H1 (cell line): ENCODE measurements at regions not wholly inside any gene's neighbourhood (a gene's known extent, or its start where the extent isn't known, plus 50 kb on each side); places are given as distances from the start of the nearest gene placed in this dataset.

ENCODE experiments used
- CTCF ChIA-PET: fragments of 300-600 bp; sonication (Branson Sonifier 250); formaldehyde crosslinking; loops from one replicate; lab custom pipeline; 2021; ENCODE audit not compliant: partially characterized antibody; lab: Charles Lee
- POLR2A ChIA-PET: fragments of 300-600 bp; sonication (Branson Sonifier 250); formaldehyde crosslinking; loops from one replicate; lab custom pipeline; 2021; ENCODE audit warnings: inconsistent platforms; ENCODE audit not compliant: partially characterized antibody; lab: Charles Lee
- DNase-seq, 2 experiments: peaks; one replicate each; pipeline versions ENCODE4 v3.0.0 to v3.0.0-alpha.2; 2010 to 2022; ENCODE audit warnings: low spot score in 2 of 2, low read depth in 1 of 2, mixed read lengths in 1 of 2
- FAIRE-seq: peaks from 2 replicates; lab custom pipeline; 2011; peaks lifted over from hg19 to GRCh38; lab: Jason Lieb, UNC
- H2AFZ ChIP-seq: 2 replicates; pipeline ENCODE4 v1.8.1; 2012; ENCODE audit warnings: low read length, inconsistent platforms
- H2AK5ac ChIP-seq: 2 replicates; pipeline ENCODE4 v1.6.1; 2013; ENCODE audit warnings: low read depth, low read length
- H2BK120ac ChIP-seq: replicated peaks from 2 replicates; pipeline ENCODE3; 2013; ENCODE audit warnings: low read depth, low read length, inconsistent platforms
- H2BK12ac ChIP-seq: 2 replicates; pipeline ENCODE4 v1.6.1; 2013; ENCODE audit warnings: low read depth, low read length
- H2BK15ac ChIP-seq: 2 replicates; pipeline ENCODE4 v1.6.1; 2013; ENCODE audit warnings: low read length
- H2BK20ac ChIP-seq: 2 replicates; pipeline ENCODE4 v1.6.1; 2013; ENCODE audit warnings: low read length
- H2BK5ac ChIP-seq: 2 replicates; pipeline ENCODE4 v1.6.1; 2013; ENCODE audit warnings: low read depth, low read length
- H3K14ac ChIP-seq: 2 replicates; pipeline ENCODE4 v1.6.1; 2013; ENCODE audit warnings: inconsistent platforms; ENCODE audit not compliant: insufficient read length
- H3K18ac ChIP-seq: 2 replicates; pipeline ENCODE4 v1.6.1; 2013; ENCODE audit warnings: low read length; ENCODE audit errors: extremely low read depth
- H3K23ac ChIP-seq: 2 replicates; pipeline ENCODE4 v1.6.1; 2013; ENCODE audit warnings: inconsistent platforms; ENCODE audit not compliant: insufficient read length
- H3K23me2 ChIP-seq: 2 replicates; pipeline ENCODE4 v1.6.1; 2013; ENCODE audit warnings: low read depth, low read length
- H3K27ac ChIP-seq: 2 replicates; pipeline ENCODE4 v1.6.1; 2011; ENCODE audit warnings: low read depth, low read length, inconsistent platforms
- H3K27me3 ChIP-seq, 4 experiments: replicated peaks in 1 of 4; 1 replicate in 1 of 4; 2 replicates in 3 of 4; pipeline versions ENCODE4 v1.6.1 to v1.8.1; 2011 to 2013; ENCODE audit warnings: low read length in 3 of 4, mild to moderate bottlenecking in 3 of 4, inconsistent platforms in 2 of 4, mixed read lengths in 2 of 4, moderate library complexity in 1 of 4; ENCODE audit not compliant: control insufficient read depth in 3 of 4, insufficient read depth in 3 of 4; ENCODE audit errors: extremely low read depth in 1 of 4
- H3K36me3 ChIP-seq, 4 experiments: 2 replicates each; pipeline versions ENCODE4 v1.6.1 to v1.8.1; 2011 to 2013; ENCODE audit warnings: mild to moderate bottlenecking in 4 of 4, low read length in 3 of 4, moderate library complexity in 2 of 4, control low read depth in 1 of 4, inconsistent platforms in 1 of 4; ENCODE audit not compliant: insufficient read depth in 4 of 4, control insufficient read depth in 2 of 4
- H3K4ac ChIP-seq: replicated peaks from 2 replicates; pipeline ENCODE3; 2013; ENCODE audit warnings: low read length, low read depth, mixed read lengths, inconsistent platforms; ENCODE audit not compliant: insufficient read length
- H3K4me1 ChIP-seq, 4 experiments: replicated peaks in 1 of 4; 1 replicate in 1 of 4; 2 replicates in 3 of 4; pipeline versions ENCODE4 v1.6.1 to v1.8.1; 2011 to 2013; ENCODE audit warnings: low read length in 3 of 4, inconsistent platforms in 2 of 4, mixed read lengths in 1 of 4; ENCODE audit not compliant: insufficient read depth in 4 of 4, control insufficient read depth in 3 of 4
- H3K4me2 ChIP-seq, 2 experiments: 2 replicates each; pipeline versions ENCODE4 v1.6.1 to v1.8.1; 2011 to 2013; ENCODE audit warnings: low read depth in 2 of 2, low read length in 2 of 2, control low read depth in 1 of 2, inconsistent platforms in 1 of 2, mild to moderate bottlenecking in 1 of 2; ENCODE audit not compliant: insufficient read depth in 1 of 2
- H3K4me3 ChIP-seq, 4 experiments: fragments of 200-600, 300-600 bp in 1 of 4; sonication (generic), shearing (Covaris generic), sonication (Bioruptor Twin) in 1 of 4; 2 replicates each; pipeline versions ENCODE4 v1.5.1 to v1.8.1; 2011 to 2016; ENCODE audit warnings: low read length in 4 of 4, low read depth in 3 of 4, control low read depth in 2 of 4, inconsistent platforms in 2 of 4, mild to moderate bottlenecking in 2 of 4, mixed read lengths in 1 of 4, moderate library complexity in 1 of 4; ENCODE audit not compliant: insufficient read depth in 2 of 4; ENCODE audit errors: extremely low read depth in 1 of 4
- H3K56ac ChIP-seq: replicated peaks from 2 replicates; pipeline ENCODE3; 2013; ENCODE audit warnings: low read depth, mild to moderate bottlenecking, mixed read lengths, low read length, inconsistent platforms; ENCODE audit not compliant: insufficient read length
- H3K79me1 ChIP-seq: 2 replicates; pipeline ENCODE4 v1.6.1; 2013; ENCODE audit warnings: low read depth, low read length, control low read depth
- H3K79me2 ChIP-seq, 2 experiments: 2 replicates each; pipeline versions ENCODE4 v1.6.1 to v1.8.1; 2012 to 2013; ENCODE audit warnings: low read length in 2 of 2, mild to moderate bottlenecking in 2 of 2, inconsistent platforms in 1 of 2; ENCODE audit not compliant: insufficient read depth in 2 of 2, control insufficient read depth in 1 of 2
- H3K9ac ChIP-seq, 4 experiments: replicated peaks in 1 of 4; 1 replicate in 1 of 4; 2 replicates in 3 of 4; pipeline versions ENCODE4 v1.6.1 to v1.8.1; 2011 to 2013; ENCODE audit warnings: low read depth in 3 of 4, low read length in 3 of 4, control low read depth in 2 of 4, mild to moderate bottlenecking in 2 of 4, moderate library complexity in 2 of 4, inconsistent platforms in 1 of 4; ENCODE audit errors: extremely low read depth in 1 of 4
- H3K9me3 ChIP-seq, 2 experiments: 2 replicates each; pipeline versions ENCODE4 v1.6.1 to v1.8.1; 2012 to 2013; ENCODE audit warnings: mild to moderate bottlenecking in 2 of 2, moderate library complexity in 2 of 2, control low read depth in 1 of 2, inconsistent platforms in 1 of 2, low read depth in 1 of 2, low read length in 1 of 2, mixed read lengths in 1 of 2; ENCODE audit not compliant: insufficient read depth in 2 of 2
- H4K20me1 ChIP-seq, 2 experiments: replicated peaks in 1 of 2; 2 replicates each; pipeline versions ENCODE3 to v1.8.1; 2011 to 2013; ENCODE audit warnings: inconsistent platforms in 2 of 2, low read length in 2 of 2, mild to moderate bottlenecking in 1 of 2; ENCODE audit not compliant: insufficient read depth in 2 of 2, control insufficient read depth in 1 of 2
- H4K5ac ChIP-seq: 2 replicates; pipeline ENCODE4 v1.6.1; 2013; ENCODE audit warnings: low read length, low read depth, mixed read lengths, inconsistent platforms; ENCODE audit not compliant: insufficient read length
- H4K8ac ChIP-seq: 2 replicates; pipeline ENCODE4 v1.8.0; 2013; ENCODE audit warnings: mild to moderate bottlenecking, moderate library complexity, low read length, inconsistent platforms; ENCODE audit not compliant: insufficient read depth; ENCODE audit errors: extremely low read depth
- H4K91ac ChIP-seq: replicated peaks from 2 replicates; pipeline ENCODE3; 2013; ENCODE audit warnings: low read length, mixed read lengths, inconsistent platforms; ENCODE audit not compliant: insufficient read length
- FOSL1 ChIP-seq: IDR thresholded peaks from 2 replicates; pipeline ENCODE4 v1.6.1; 2011; ENCODE audit warnings: mild to moderate bottlenecking, low read depth, low read length, moderate library complexity; ENCODE audit not compliant: insufficient read depth
- KDM4A ChIP-seq: IDR thresholded peaks from one replicate; pipeline ENCODE4 v1.7.1; 2012; ENCODE audit warnings: low read depth, mild to moderate bottlenecking, moderate library complexity, low read length, inconsistent platforms; ENCODE audit not compliant: severe bottlenecking
- KDM5A ChIP-seq: fragments of 200-600 bp; IDR thresholded peaks from 2 replicates; pipeline ENCODE4 v1.7.1; 2012; ENCODE audit warnings: mild to moderate bottlenecking, low read length, inconsistent platforms, mixed read lengths
- SIN3A ChIP-seq, 2 experiments: IDR thresholded peaks in 1 of 2; conservative IDR thresholded peaks in 1 of 2; 2 replicates each; pipeline ENCODE4 v1.6.1; 2011 to 2012; ENCODE audit warnings: low read length in 2 of 2, improper control_type of control experiment in 1 of 2, low read depth in 1 of 2, mild to moderate bottlenecking in 1 of 2
- TAF1 ChIP-seq: IDR thresholded peaks from 2 replicates; pipeline ENCODE4 v1.6.1; 2011; ENCODE audit warnings: mild to moderate bottlenecking, low read depth, low read length
- TEAD4 ChIP-seq: IDR thresholded peaks from 2 replicates; pipeline ENCODE4 v1.6.1; 2012; ENCODE audit warnings: low read depth, low read length, inconsistent platforms, mixed read lengths
- WGBS, 2 experiments: shearing (Covaris generic) in 1 of 2; methylation state at CpG; one replicate each; pipeline versions ENCODE4 v1.1.6 to v1.1.7; 2013 to 2015; ENCODE audit warnings: low lambda C conversion rate in 2 of 2, mixed read lengths in 2 of 2, inconsistent platforms in 1 of 2, low coverage in 1 of 2, missing lambda C conversion rate in 1 of 2; ENCODE audit not compliant: insufficient replicate concordance in 2 of 2, insufficient coverage in 1 of 2, insufficient read length in 1 of 2; ENCODE audit errors: extremely low coverage in 1 of 2, missing lambda C conversion rate in 1 of 2; 5-methylcytosine and 5-hydroxymethylcytosine counted together
- TF ChIP-seq, protein P1 (sequence below): IDR thresholded peaks from 2 replicates; pipeline ENCODE4 v1.6.1; 2011; ENCODE audit warnings: low read length, improper control_type of control experiment
- TF ChIP-seq, protein P2 (sequence below): IDR thresholded peaks from 2 replicates; pipeline ENCODE4 v1.6.1; 2011; ENCODE audit warnings: low read depth, mild to moderate bottlenecking, low read length; ENCODE audit not compliant: insufficient read depth
- TF ChIP-seq, protein P3 (sequence below), 3 experiments: IDR thresholded peaks; 1 replicate in 2 of 3; 2 replicates in 1 of 3; pipeline versions ENCODE4 v1.5.1 to v1.6.1; 2011; ENCODE audit warnings: low read length in 3 of 3, mild to moderate bottlenecking in 3 of 3, inconsistent platforms in 2 of 3, low read depth in 1 of 3, moderate library complexity in 1 of 3; ENCODE audit not compliant: insufficient read depth in 1 of 3; ENCODE audit errors: control extremely low read depth in 1 of 3

DNA sequence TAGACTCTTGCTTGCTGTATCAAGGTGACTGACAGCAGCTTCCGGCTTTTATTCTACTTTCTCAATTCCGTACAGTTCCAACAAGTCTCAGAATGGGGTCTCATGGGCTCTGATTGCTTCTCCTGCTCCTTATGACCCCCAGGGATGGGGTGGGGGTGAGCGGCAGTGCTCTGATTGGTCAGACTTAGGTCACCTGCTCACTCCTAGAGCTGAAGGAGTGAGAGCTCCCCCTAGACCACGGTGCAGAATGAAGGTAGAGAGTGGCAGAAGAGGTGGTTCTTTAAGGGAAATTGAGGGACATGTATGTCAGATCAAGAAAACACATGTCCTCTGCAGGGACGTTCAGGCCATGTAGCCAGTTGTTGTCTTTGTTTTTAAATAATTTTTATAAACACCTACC is 115.2 kb downstream of the C9orf152 start:
- no peak overlapping the region for H3K14ac ChIP-seq
- no peaks in the 10 kb centered on the region for H3K23me2 ChIP-seq
- H2AFZ ChIP-seq: no peak overlapping the region
- peaks cover 10% of the 10 kb centered on the region for H3K79me1 ChIP-seq
- no peak overlapping the region for H4K5ac ChIP-seq
- H4K8ac ChIP-seq: no peak overlapping the region
- H3K27ac ChIP-seq: no peak overlapping the region
- H3K4me3 ChIP-seq: no peak overlapping the region
- FAIRE-seq (no peak), DNase-seq (no peak)
- TF ChIP-seq, protein P1, sequence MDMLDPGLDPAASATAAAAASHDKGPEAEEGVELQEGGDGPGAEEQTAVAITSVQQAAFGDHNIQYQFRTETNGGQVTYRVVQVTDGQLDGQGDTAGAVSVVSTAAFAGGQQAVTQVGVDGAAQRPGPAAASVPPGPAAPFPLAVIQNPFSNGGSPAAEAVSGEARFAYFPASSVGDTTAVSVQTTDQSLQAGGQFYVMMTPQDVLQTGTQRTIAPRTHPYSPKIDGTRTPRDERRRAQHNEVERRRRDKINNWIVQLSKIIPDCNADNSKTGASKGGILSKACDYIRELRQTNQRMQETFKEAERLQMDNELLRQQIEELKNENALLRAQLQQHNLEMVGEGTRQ: 0 out of 2 replicates have a peak, but pooled peaks have one; percentile 13
- TF ChIP-seq FOSL1 (no peak), KDM4A (no peak), TEAD4 (no peak), SIN3A (conservative IDR thresholded peaks at IDR 0.05 in 1 of 2, IDR thresholded peaks at IDR 0.05 in 1 of 2; ENCODE audit: low read depth in 1 of 2, low read length in 2 of 2) (no peak), KDM5A (no peak), TAF1 (no peak)
- TF ChIP-seq, protein P2, sequence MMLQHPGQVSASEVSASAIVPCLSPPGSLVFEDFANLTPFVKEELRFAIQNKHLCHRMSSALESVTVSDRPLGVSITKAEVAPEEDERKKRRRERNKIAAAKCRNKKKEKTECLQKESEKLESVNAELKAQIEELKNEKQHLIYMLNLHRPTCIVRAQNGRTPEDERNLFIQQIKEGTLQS: no peak
- TF ChIP-seq, protein P3, sequence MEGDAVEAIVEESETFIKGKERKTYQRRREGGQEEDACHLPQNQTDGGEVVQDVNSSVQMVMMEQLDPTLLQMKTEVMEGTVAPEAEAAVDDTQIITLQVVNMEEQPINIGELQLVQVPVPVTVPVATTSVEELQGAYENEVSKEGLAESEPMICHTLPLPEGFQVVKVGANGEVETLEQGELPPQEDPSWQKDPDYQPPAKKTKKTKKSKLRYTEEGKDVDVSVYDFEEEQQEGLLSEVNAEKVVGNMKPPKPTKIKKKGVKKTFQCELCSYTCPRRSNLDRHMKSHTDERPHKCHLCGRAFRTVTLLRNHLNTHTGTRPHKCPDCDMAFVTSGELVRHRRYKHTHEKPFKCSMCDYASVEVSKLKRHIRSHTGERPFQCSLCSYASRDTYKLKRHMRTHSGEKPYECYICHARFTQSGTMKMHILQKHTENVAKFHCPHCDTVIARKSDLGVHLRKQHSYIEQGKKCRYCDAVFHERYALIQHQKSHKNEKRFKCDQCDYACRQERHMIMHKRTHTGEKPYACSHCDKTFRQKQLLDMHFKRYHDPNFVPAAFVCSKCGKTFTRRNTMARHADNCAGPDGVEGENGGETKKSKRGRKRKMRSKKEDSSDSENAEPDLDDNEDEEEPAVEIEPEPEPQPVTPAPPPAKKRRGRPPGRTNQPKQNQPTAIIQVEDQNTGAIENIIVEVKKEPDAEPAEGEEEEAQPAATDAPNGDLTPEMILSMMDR (IDR thresholded peaks at IDR 0.05; ENCODE audit: control extremely low read depth in 1 of 3, insufficient read depth in 1 of 3, low read depth in 1 of 3, low read length in 3 of 3): peak in 2 of 3 experiments; percentile 3 to 15; a peak in 1 of 4 replicates
- no peak overlapping the region for H2BK12ac ChIP-seq
- H3K9ac ChIP-seq: no peak overlapping the region
- no peak overlapping the region for H2BK15ac ChIP-seq
- CTCF ChIA-PET: interaction anchor here (0.6 to 2.9 kb wide), 6 partner anchors 9 to 637 kb away, joined by 3 to 14 read pairs (median 3); no protein-coding TSS in a partner anchor
- peaks cover 0 to 9% of the 10 kb centered on the region in 2 experiments for H4K20me1 ChIP-seq
- H3K4ac ChIP-seq: no peak overlapping the region
- H3K4me1 ChIP-seq: peaks cover 0 to 12% (median 2%) of the 10 kb centered on the region in 4 experiments; a peak in 4 of 7 replicates
- no peak overlapping the region for H3K4me2 ChIP-seq
- H3K23ac ChIP-seq: no peak overlapping the region
- H3K9me3 ChIP-seq: no peaks in the 10 kb centered on the region
- H2BK5ac ChIP-seq: no peak overlapping the region
- no peaks in the 10 kb centered on the region for H3K27me3 ChIP-seq
- H3K36me3 ChIP-seq: no peaks in the 10 kb centered on the region
- no peak overlapping the region for H2AK5ac ChIP-seq
- H2BK20ac ChIP-seq: no peak overlapping the region
- no peak overlapping the region for H2BK120ac ChIP-seq
- no peak overlapping the region for H3K56ac ChIP-seq
- no peak overlapping the region for H3K18ac ChIP-seq
- POLR2A ChIA-PET: no interaction called here
- H3K79me2 ChIP-seq: peaks cover 0 to 70% of the 10 kb centered on the region in 2 experiments; a peak in 2 of 4 replicates
- 95% methylated on average over 5 of the region's 5 CpGs; no CpG with 5 or more reads in 1 of the 2 experiments for WGBS, 2 experiments
- no peak overlapping the region for H4K91ac ChIP-seq
